ENCODE measurements at regions not wholly inside any gene's neighbourhood (a gene's known extent, or its start where the extent isn't known, plus 50 kb on each side); places are given as distances from the start of the nearest gene placed in this dataset.
"Not testable (repeated sequence)": the region's sequence is repeated elsewhere in the genome, so short reads cannot be mapped to it uniquely, and the experiment has no call there.

GRCh38 chr4:52374877-52375276 is 284.2 kb downstream of the USP46 start:
- TF ChIP-seq CTCF (IDR thresholded peaks at IDR 0.05; ENCODE audit: extremely low read depth, insufficient read depth, missing control alignments): no peak
- in situ Hi-C loops (cut with MboI; ENCODE audit: low pct_unique_long_range_greater_than_20kb, low sequenced_read_pairs, unreplicated experiment): loop anchor here (10.0 kb wide), 1 partner anchor 610 kb away; no protein-coding TSS in a partner anchor
- DNase-seq (ENCODE audit: low spot score): no peak

- in situ Hi-C loops (cut with MboI; ENCODE audit: low pct_unique_long_range_greater_than_20kb, low sequenced_read_pairs, unreplicated experiment): loop anchor here (10.0 kb wide), 1 partner anchor 609 kb away; no protein-coding TSS in a partner anchor
- TF ChIP-seq CTCF (IDR thresholded peaks at IDR 0.05; ENCODE audit: extremely low read depth, insufficient read depth, missing control alignments): peak; percentile 60
- peak; percentile 14 for DNase-seq (ENCODE audit: low spot score)
Observed at GRCh38 chr4:52376132-52376704, 282.9 kb downstream of the USP46 start.

- in situ Hi-C loops (cut with MboI; ENCODE audit: low pct_unique_long_range_greater_than_20kb, low sequenced_read_pairs, unreplicated experiment): loop anchor here (10.0 kb wide), 1 partner anchor 607 kb away; no protein-coding TSS in a partner anchor
Observed at GRCh38 chr4:52377563-52377962, 281.5 kb downstream of the USP46 start.

GRCh38 chr4:52407545-52407944 is 251.6 kb downstream of the USP46 start:
- no peak for TF ChIP-seq CTCF (IDR thresholded peaks at IDR 0.05; ENCODE audit: extremely low read depth, insufficient read depth, missing control alignments)
- in situ Hi-C loops (cut with MboI; ENCODE audit: low pct_unique_long_range_greater_than_20kb, low sequenced_read_pairs, unreplicated experiment): no loop called here
- no peak for DNase-seq (ENCODE audit: low spot score)

More at GRCh38 chr4:52377563-52377962, 281.5 kb downstream of the USP46 start:
- no peak for TF ChIP-seq CTCF (IDR thresholded peaks at IDR 0.05; ENCODE audit: extremely low read depth, insufficient read depth, missing control alignments)
- DNase-seq (ENCODE audit: low spot score): no peak

- DNase-seq (ENCODE audit: low spot score): no peak
- in situ Hi-C loops (cut with MboI; ENCODE audit: low pct_unique_long_range_greater_than_20kb, low sequenced_read_pairs, unreplicated experiment): no loop called here
Observed at GRCh38 chr4:52408032-52408431, 251.1 kb downstream of the USP46 start.

GRCh38 chr4:52408471-52408870 is 250.6 kb downstream of the USP46 start:
- in situ Hi-C loops (cut with MboI; ENCODE audit: low pct_unique_long_range_greater_than_20kb, low sequenced_read_pairs, unreplicated experiment): no loop called here
- DNase-seq (ENCODE audit: low spot score): no peak
- TF ChIP-seq CTCF (IDR thresholded peaks at IDR 0.05; ENCODE audit: extremely low read depth, insufficient read depth, missing control alignments): no peak

More at GRCh38 chr4:52408032-52408431, 251.1 kb downstream of the USP46 start:
- no peak for TF ChIP-seq CTCF (IDR thresholded peaks at IDR 0.05; ENCODE audit: extremely low read depth, insufficient read depth, missing control alignments)

- in situ Hi-C loops (cut with MboI; ENCODE audit: low pct_unique_long_range_greater_than_20kb, low sequenced_read_pairs, unreplicated experiment); DNase-seq (ENCODE audit: low spot score): not testable (repeated sequence)
Observed at GRCh38 chr4:52409766-52410165, 249.3 kb downstream of the USP46 start.

Measured in GM13977 (cell line).